Vagina (tissue), 2 donors: ENCODE measurements at regions not wholly inside any gene's neighbourhood (a gene's known extent, or its start where the extent isn't known, plus 50 kb on each side); places are given as distances from the start of the nearest gene placed in this dataset.

Experiments used
- DNase-seq, 2 donors: peaks; one replicate each; pipeline ENCODE4 v3.0.0-alpha.2; 2017; ENCODE audit errors: extremely low spot score in 2 of 2
- H3K27ac ChIP-seq: fragments of 200-600 bp; sonication (generic); one replicate; pipeline ENCODE4 v1.5.1; 2019
- H3K27me3 ChIP-seq: fragments of 200-600 bp; sonication (generic); one replicate; pipeline ENCODE4 v1.5.1; 2019
- H3K36me3 ChIP-seq, 2 donors: fragments of 200-600 bp; sonication (generic); one replicate each; pipeline ENCODE4 v1.5.1; 2017 to 2019
- H3K4me1 ChIP-seq: fragments of 200-600 bp; sonication (generic); one replicate; pipeline ENCODE4 v1.5.1; 2019
- H3K4me3 ChIP-seq, 2 donors: fragments of 200-600 bp; sonication (generic); 1 replicate in 1 of 2; 2 replicates in 1 of 2; pipeline ENCODE4 v1.5.1; 2016 to 2019
- H3K9me3 ChIP-seq: fragments of 200-600 bp; sonication (generic); one replicate; pipeline ENCODE4 v1.5.1; 2019
- POLR2A ChIP-seq, 2 donors: fragments of 450-650 bp; IDR thresholded peaks; one replicate each; pipeline ENCODE4 v1.6.1; 2017; ENCODE audit warnings: antibody characterized with exemption in 2 of 2, mild to moderate bottlenecking in 2 of 2, moderate library complexity in 2 of 2
- POLR2AphosphoS5 ChIP-seq, 2 donors: sonication (generic); formaldehyde crosslinking; IDR thresholded peaks; one replicate each; pipeline ENCODE4 v1.9.0; 2017; ENCODE audit warnings: antibody characterized with exemption in 2 of 2, mild to moderate bottlenecking in 2 of 2, low read depth in 1 of 2; ENCODE audit not compliant: insufficient read depth in 1 of 2
- intact Hi-C: fragments of 100-400 bp; cut with DNase I; formaldehyde crosslinking; loops from one replicate; pipeline ENCODE4 v1.15.1; 2023
- TF ChIP-seq, protein P1 (sequence below), 3 experiments: fragments of 450-650 bp in 2 of 3; fragments of 200-600 bp in 1 of 3; sonication (generic) in 1 of 3; IDR thresholded peaks; one replicate each; pipeline ENCODE4 v1.5.1; 2017 to 2019; ENCODE audit warnings: antibody characterized with exemption in 3 of 3, mild to moderate bottlenecking in 2 of 3, moderate library complexity in 2 of 3

DNA sequence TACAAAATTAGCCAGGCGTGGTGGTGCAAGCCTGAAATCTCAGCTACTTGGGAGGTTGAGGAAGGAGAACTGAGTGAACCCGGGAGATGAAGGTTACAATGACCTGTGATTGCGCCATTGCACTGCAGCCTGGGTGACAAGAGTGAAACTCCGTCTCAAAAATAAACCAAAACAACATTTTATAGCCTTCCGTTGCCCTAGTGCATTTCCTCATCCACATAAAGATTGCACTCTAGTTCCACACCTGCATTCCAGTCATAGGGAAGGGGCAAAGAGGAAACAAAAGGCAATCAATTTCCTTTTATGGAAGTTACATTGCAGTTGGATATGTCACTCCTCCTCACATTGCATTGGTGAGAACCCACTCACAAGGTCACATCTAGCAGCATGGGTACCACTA lies 182.7 kb upstream of the ARG1 start:
- intact Hi-C loops = no loop called here
- TF ChIP-seq POLR2A (IDR thresholded peaks at IDR 0.05) (no peak), POLR2AphosphoS5 (IDR thresholded peaks at IDR 0.05; ENCODE audit: insufficient read depth in 1 of 2, low read depth in 1 of 2) (no peak)
- TF ChIP-seq, protein P1, sequence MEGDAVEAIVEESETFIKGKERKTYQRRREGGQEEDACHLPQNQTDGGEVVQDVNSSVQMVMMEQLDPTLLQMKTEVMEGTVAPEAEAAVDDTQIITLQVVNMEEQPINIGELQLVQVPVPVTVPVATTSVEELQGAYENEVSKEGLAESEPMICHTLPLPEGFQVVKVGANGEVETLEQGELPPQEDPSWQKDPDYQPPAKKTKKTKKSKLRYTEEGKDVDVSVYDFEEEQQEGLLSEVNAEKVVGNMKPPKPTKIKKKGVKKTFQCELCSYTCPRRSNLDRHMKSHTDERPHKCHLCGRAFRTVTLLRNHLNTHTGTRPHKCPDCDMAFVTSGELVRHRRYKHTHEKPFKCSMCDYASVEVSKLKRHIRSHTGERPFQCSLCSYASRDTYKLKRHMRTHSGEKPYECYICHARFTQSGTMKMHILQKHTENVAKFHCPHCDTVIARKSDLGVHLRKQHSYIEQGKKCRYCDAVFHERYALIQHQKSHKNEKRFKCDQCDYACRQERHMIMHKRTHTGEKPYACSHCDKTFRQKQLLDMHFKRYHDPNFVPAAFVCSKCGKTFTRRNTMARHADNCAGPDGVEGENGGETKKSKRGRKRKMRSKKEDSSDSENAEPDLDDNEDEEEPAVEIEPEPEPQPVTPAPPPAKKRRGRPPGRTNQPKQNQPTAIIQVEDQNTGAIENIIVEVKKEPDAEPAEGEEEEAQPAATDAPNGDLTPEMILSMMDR (IDR thresholded peaks at IDR 0.05) = no peak
- Histone ChIP-seq H3K27me3 (no peaks in the 10 kb centered on the region), H3K4me1 (no peaks in the 10 kb centered on the region), H3K9me3 (no peaks in the 10 kb centered on the region), H3K4me3 (no peak overlapping the region), H3K27ac (no peak overlapping the region), H3K36me3 (no peaks in the 10 kb centered on the region)
- no peak for DNase-seq

DNA sequence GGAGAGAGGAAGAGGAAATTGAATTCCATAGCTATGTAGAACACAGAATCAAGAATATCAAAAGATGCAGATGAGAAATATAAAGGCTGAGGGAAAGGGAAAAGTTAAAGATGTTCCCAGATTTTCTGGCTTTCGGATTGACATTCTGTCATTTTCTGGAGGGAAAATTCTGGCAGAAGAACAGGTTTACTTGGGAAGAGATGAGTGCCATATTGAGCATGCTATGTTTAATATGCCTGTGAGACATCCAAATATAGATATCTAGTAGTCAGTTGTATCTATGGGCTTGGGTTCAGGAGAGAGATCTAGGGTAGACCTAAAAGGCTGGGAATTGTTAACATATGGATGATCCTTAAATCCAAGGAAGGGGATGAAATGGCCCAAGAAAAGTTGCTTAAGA lies 181.9 kb upstream of the ARG1 start:
- Histone ChIP-seq H3K4me1 (no peaks in the 10 kb centered on the region), H3K9me3 (no peaks in the 10 kb centered on the region), H3K36me3 (no peaks in the 10 kb centered on the region), H3K4me3 (no peak overlapping the region), H3K27me3 (no peaks in the 10 kb centered on the region), H3K27ac (no peak overlapping the region)
- TF ChIP-seq, protein P1 (IDR thresholded peaks at IDR 0.05) = no peak
- TF ChIP-seq POLR2AphosphoS5 (IDR thresholded peaks at IDR 0.05; ENCODE audit: insufficient read depth in 1 of 2, low read depth in 1 of 2) (no peak), POLR2A (IDR thresholded peaks at IDR 0.05) (no peak)
- DNase-seq = no peak
- intact Hi-C loops = no loop called here

DNA sequence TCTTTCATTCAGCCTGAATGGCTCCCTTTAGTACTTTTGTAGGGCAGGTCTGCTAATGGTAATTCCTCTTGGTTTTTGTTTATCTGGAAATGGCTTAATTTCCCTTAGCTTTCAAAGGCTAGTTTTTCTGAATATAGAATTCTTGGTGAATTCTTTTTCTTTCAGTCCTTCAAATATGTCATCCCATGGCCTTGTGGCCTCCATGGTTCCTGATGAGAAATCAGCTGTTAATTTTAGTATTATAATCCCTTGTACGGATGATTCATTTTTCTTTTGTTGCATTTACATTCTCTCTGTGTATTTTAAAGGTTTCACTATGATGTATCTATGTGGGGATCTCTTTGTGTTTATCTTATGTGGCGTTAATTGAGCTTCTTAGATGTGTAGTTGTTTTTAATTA lies 179.6 kb upstream of the ARG1 start:
- Histone ChIP-seq H3K9me3 (no peaks in the 10 kb centered on the region), H3K27me3 (no peaks in the 10 kb centered on the region), H3K4me3 (no peak overlapping the region), H3K27ac (no peak overlapping the region), H3K36me3 (no peaks in the 10 kb centered on the region), H3K4me1 (no peaks in the 10 kb centered on the region)
- no peak for DNase-seq
- TF ChIP-seq, protein P1 (IDR thresholded peaks at IDR 0.05) = no peak
- TF ChIP-seq POLR2AphosphoS5 (IDR thresholded peaks at IDR 0.05; ENCODE audit: insufficient read depth in 1 of 2, low read depth in 1 of 2) (no peak), POLR2A (IDR thresholded peaks at IDR 0.05) (no peak)
- intact Hi-C loops = no loop called here

DNA sequence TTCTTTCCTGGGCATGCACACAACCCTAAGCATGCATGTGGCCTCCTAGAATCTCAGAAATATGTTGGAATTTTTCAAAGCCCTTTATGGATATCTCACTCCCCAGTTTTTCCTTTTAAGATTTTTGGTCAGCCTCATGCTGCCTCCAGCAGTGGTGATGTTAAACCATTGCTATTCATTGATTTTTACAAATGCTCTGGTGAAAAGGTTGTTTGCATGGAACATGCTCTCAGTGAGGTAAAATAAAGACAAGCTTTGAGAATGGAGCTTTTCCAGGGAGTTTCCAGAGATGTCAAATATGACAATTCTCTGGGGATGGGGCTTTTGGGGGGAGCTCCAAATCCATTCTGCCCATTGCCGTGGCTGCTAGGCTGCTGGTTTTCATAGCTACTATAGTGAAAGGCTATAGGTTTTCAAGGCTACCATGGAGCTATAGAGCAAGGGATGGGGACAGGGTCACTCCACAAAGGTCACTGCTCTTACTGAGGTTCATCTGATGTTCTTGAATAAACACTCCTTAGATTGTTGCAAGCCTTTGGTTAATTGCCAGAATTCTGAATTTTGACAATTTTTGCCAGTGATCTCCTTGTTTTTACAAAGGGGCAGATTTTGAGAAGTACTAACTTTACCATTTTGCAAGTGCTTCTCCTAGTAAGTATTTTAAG lies 178.1 kb upstream of the ARG1 start:
- TF ChIP-seq POLR2AphosphoS5 (IDR thresholded peaks at IDR 0.05; ENCODE audit: insufficient read depth in 1 of 2, low read depth in 1 of 2) = no peak
- TF ChIP-seq, protein P1 (IDR thresholded peaks at IDR 0.05) = no peak
- no peak for TF ChIP-seq POLR2A (IDR thresholded peaks at IDR 0.05)
- DNase-seq = no peak
- Histone ChIP-seq H3K4me3 (no peak overlapping the region), H3K9me3 (no peaks in the 10 kb centered on the region), H3K4me1 (no peaks in the 10 kb centered on the region), H3K27me3 (no peaks in the 10 kb centered on the region), H3K36me3 (no peaks in the 10 kb centered on the region), H3K27ac (no peak overlapping the region)
- intact Hi-C loops = no loop called here

DNA sequence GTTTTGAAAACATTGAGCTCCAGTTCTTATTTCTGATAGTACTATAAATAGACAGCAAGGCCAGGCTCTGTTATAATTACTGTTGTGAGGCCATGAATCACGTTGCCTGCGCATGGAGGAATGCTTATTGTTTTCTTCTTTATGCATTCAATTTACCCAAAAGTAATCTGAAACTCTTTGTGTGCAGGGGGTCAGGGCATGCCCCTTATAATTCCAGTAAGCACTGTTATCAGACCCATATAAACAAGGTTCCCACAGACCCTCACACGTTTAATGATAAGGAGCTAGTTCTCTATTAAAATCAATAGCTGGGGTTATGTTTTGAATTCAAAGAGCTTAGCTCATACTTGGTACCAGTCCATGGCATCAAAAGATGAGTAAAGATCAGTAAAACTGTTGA lies 174.8 kb upstream of the ARG1 start:
- no peaks in the 10 kb centered on the region for H3K9me3 ChIP-seq
- TF ChIP-seq, protein P1 (IDR thresholded peaks at IDR 0.05) = no peak
- TF ChIP-seq POLR2A (IDR thresholded peaks at IDR 0.05) (no peak), POLR2AphosphoS5 (IDR thresholded peaks at IDR 0.05; ENCODE audit: insufficient read depth in 1 of 2, low read depth in 1 of 2) (no peak)
- no peak overlapping the region for H3K27ac ChIP-seq
- no peaks in the 10 kb centered on the region for H3K27me3 ChIP-seq
- intact Hi-C loops = no loop called here
- no peaks in the 10 kb centered on the region for H3K36me3 ChIP-seq
- H3K4me1 ChIP-seq = no peaks in the 10 kb centered on the region
- DNase-seq = no peak
- H3K4me3 ChIP-seq = no peak overlapping the region
